ENCODE measurements at regions not wholly inside any gene's neighbourhood (a gene's known extent, or its start where the extent isn't known, plus 50 kb on each side); places are given as distances from the start of the nearest gene placed in this dataset.

DNA sequence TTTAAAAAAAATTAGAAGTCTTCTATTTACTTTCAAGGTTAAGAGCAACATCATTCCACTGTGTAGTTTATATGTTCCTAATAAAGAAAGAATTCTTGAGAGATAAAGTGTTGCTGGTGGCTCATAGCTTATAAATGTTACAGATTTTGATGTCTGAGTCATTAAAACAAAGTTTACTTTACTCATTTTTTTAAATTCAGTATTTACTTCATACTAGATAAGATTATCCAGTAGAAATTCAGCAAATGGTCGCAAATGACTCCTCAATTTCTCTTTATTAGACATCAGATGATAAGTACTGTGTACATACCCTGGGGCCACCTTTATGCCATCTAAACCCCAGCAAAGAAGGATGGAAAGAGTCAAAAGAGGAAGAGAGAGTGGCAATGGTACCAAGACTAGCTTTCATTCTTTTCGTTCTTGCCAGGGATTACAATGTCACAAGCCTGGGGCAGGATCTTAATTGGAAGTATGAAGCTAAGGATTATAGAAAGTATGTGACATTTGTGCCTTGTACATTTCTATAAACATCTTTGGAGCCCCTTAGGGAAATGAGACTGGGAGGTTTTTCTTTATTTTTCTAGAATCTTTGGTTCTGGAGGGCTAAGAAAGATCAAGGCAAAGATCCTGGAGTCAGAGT is 206.1 kb downstream of the CHRM2 start:
- TF ChIP-seq, protein P1, sequence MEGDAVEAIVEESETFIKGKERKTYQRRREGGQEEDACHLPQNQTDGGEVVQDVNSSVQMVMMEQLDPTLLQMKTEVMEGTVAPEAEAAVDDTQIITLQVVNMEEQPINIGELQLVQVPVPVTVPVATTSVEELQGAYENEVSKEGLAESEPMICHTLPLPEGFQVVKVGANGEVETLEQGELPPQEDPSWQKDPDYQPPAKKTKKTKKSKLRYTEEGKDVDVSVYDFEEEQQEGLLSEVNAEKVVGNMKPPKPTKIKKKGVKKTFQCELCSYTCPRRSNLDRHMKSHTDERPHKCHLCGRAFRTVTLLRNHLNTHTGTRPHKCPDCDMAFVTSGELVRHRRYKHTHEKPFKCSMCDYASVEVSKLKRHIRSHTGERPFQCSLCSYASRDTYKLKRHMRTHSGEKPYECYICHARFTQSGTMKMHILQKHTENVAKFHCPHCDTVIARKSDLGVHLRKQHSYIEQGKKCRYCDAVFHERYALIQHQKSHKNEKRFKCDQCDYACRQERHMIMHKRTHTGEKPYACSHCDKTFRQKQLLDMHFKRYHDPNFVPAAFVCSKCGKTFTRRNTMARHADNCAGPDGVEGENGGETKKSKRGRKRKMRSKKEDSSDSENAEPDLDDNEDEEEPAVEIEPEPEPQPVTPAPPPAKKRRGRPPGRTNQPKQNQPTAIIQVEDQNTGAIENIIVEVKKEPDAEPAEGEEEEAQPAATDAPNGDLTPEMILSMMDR (conservative IDR thresholded peaks at IDR 0.05; ENCODE audit: low read depth, low read length): no peak
- no peak for TF ChIP-seq EZH2 (IDR thresholded peaks at IDR 0.05; ENCODE audit: borderline replicate concordance, low read depth, low read length, poor library complexity, severe bottlenecking)

All from A673 (cell line).